ENCODE measurements at regions not wholly inside any gene's neighbourhood (a gene's known extent, or its start where the extent isn't known, plus 50 kb on each side); places are given as distances from the start of the nearest gene placed in this dataset.

- TF ChIP-seq SMAD4 (CRISPR knock-in tag; IDR thresholded peaks at IDR 0.05) = no peak
- no peak for TF ChIP-seq ZNF219 (CRISPR knock-in tag; IDR thresholded peaks at IDR 0.05; ENCODE audit: borderline replicate concordance)
- no peak for TF ChIP-seq NFE2L1 (CRISPR knock-in tag; IDR thresholded peaks at IDR 0.05)
- no peak for TF ChIP-seq FOXK1 (CRISPR knock-in tag; IDR thresholded peaks at IDR 0.05)
- no peak for TF ChIP-seq MAX (CRISPR knock-in tag; IDR thresholded peaks at IDR 0.05)
Measured at GRCh38 chr5:44619875-44620610, 188.7 kb upstream of the MRPS30 start (continued).

DNA sequence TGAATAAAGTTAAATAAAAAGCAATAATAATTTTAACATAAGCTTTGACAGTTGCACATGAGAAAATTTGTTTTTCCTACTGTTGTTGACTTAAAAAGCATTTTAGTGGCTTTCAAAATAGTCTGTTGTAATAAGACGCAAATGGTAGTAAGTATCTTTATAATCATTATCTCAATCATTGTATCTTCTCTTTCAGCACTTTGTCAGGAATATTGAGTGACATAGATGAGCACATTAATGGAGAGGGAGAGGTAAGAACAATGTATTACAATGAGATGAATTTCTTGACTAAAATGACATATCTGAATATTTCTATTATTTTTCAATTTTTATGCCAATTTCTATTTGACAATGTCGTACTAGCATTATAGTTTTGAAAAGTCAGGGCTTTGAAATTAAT is 193.9 kb upstream of the MRPS30 start:
- ChIA-PET POLR2A (no interaction called here), CTCF (interaction anchor here (3.3 kb wide), 1 partner anchor 11 kb away, joined by 10 read pairs; no protein-coding TSS in a partner anchor)
- no peak for ATAC-seq
- H3K4me3 Mint-ChIP-seq = no peak overlapping the region
- no peak for DNase-seq (ENCODE audit: low spot score)
- no peaks in the 10 kb centered on the region for H3K4me1 Mint-ChIP-seq
- H3K9me3 Mint-ChIP-seq = no peaks in the 10 kb centered on the region
- H3K27ac Mint-ChIP-seq = no peak overlapping the region
- H3K36me3 Mint-ChIP-seq = no peaks in the 10 kb centered on the region
- H3K27me3 Mint-ChIP-seq (ENCODE audit: low read depth) = no peaks in the 10 kb centered on the region
- no peak for TF ChIP-seq OVOL2 (CRISPR knock-in tag; IDR thresholded peaks at IDR 0.05; ENCODE audit: borderline replicate concordance)

GRCh38 chr5:44613936-44614335 is 194.8 kb upstream of the MRPS30 start:
- ChIA-PET POLR2A (no interaction called here), CTCF (interaction anchor here (3.3 kb wide), 1 partner anchor 11 kb away, joined by 10 read pairs; no protein-coding TSS in a partner anchor)
- Mint-ChIP-seq H3K4me1 (no peaks in the 10 kb centered on the region), H3K27ac (no peak overlapping the region), H3K36me3 (no peaks in the 10 kb centered on the region), H3K27me3 (ENCODE audit: low read depth) (no peaks in the 10 kb centered on the region), H3K9me3 (no peaks in the 10 kb centered on the region), H3K4me3 (no peak overlapping the region)
- ATAC-seq (no peak), DNase-seq (ENCODE audit: low spot score) (no peak)
- TF ChIP-seq CTCF (IDR thresholded peaks at IDR 0.05) (no peak), NFYB (CRISPR knock-in tag; conservative IDR thresholded peaks at IDR 0.05; ENCODE audit: low read depth) (no peak), ZNF263 (CRISPR knock-in tag; IDR thresholded peaks at IDR 0.05; ENCODE audit: low read depth) (no peak)
- TF ChIP-seq, protein P1, sequence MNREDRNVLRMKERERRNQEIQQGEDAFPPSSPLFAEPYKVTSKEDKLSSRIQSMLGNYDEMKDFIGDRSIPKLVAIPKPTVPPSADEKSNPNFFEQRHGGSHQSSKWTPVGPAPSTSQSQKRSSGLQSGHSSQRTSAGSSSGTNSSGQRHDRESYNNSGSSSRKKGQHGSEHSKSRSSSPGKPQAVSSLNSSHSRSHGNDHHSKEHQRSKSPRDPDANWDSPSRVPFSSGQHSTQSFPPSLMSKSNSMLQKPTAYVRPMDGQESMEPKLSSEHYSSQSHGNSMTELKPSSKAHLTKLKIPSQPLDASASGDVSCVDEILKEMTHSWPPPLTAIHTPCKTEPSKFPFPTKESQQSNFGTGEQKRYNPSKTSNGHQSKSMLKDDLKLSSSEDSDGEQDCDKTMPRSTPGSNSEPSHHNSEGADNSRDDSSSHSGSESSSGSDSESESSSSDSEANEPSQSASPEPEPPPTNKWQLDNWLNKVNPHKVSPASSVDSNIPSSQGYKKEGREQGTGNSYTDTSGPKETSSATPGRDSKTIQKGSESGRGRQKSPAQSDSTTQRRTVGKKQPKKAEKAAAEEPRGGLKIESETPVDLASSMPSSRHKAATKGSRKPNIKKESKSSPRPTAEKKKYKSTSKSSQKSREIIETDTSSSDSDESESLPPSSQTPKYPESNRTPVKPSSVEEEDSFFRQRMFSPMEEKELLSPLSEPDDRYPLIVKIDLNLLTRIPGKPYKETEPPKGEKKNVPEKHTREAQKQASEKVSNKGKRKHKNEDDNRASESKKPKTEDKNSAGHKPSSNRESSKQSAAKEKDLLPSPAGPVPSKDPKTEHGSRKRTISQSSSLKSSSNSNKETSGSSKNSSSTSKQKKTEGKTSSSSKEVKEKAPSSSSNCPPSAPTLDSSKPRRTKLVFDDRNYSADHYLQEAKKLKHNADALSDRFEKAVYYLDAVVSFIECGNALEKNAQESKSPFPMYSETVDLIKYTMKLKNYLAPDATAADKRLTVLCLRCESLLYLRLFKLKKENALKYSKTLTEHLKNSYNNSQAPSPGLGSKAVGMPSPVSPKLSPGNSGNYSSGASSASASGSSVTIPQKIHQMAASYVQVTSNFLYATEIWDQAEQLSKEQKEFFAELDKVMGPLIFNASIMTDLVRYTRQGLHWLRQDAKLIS (CRISPR knock-in tag; IDR thresholded peaks at IDR 0.05; ENCODE audit: borderline replicate concordance) = no peak
- TF ChIP-seq, protein P2, sequence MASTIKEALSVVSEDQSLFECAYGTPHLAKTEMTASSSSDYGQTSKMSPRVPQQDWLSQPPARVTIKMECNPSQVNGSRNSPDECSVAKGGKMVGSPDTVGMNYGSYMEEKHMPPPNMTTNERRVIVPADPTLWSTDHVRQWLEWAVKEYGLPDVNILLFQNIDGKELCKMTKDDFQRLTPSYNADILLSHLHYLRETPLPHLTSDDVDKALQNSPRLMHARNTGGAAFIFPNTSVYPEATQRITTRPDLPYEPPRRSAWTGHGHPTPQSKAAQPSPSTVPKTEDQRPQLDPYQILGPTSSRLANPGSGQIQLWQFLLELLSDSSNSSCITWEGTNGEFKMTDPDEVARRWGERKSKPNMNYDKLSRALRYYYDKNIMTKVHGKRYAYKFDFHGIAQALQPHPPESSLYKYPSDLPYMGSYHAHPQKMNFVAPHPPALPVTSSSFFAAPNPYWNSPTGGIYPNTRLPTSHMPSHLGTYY (CRISPR knock-in tag; IDR thresholded peaks at IDR 0.05) = no peak

DNA sequence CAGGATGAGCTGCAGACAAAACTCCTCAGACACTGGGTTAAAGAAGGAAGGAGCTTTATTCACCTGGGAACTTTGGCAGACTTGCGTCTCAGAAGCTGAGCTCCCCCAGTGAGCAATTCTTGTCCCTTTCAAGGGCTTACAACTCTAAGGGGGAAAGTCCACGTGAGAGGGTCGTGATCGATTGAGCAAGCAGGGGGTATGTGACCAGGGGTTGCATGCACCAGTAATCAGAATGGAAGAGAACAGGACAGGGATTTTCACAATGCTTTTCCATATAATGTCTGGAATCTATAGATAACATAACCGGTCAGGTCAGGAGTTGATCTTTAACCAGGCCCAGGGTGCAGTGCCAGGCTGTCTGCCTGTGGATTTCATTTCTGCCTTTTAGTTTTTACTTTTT is 202.8 kb upstream of the MRPS30 start:
- peaks cover 3% of the 10 kb centered on the region; the same call in 1 of the 2 replicates for H3K4me1 Mint-ChIP-seq
- ChIA-PET POLR2A (no interaction called here), CTCF (no interaction called here)
- peaks cover 28% of the 10 kb centered on the region for H3K9me3 Mint-ChIP-seq
- ATAC-seq (no peak), DNase-seq (ENCODE audit: low spot score) (no peak)
- no peaks in the 10 kb centered on the region for H3K27me3 Mint-ChIP-seq (ENCODE audit: low read depth)
- no peak overlapping the region for H3K27ac Mint-ChIP-seq
- no peaks in the 10 kb centered on the region for H3K36me3 Mint-ChIP-seq
- H3K4me3 Mint-ChIP-seq = no peak overlapping the region
- TF ChIP-seq ZNF512 (CRISPR knock-in tag; IDR thresholded peaks at IDR 0.05; ENCODE audit: borderline replicate concordance) (no peak), ZBTB43 (CRISPR knock-in tag; IDR thresholded peaks at IDR 0.05) (no peak), TEAD4 (CRISPR knock-in tag; IDR thresholded peaks at IDR 0.05) (no peak), NFATC4 (CRISPR knock-in tag; IDR thresholded peaks at IDR 0.05) (no peak)
- TF ChIP-seq, protein P3, sequence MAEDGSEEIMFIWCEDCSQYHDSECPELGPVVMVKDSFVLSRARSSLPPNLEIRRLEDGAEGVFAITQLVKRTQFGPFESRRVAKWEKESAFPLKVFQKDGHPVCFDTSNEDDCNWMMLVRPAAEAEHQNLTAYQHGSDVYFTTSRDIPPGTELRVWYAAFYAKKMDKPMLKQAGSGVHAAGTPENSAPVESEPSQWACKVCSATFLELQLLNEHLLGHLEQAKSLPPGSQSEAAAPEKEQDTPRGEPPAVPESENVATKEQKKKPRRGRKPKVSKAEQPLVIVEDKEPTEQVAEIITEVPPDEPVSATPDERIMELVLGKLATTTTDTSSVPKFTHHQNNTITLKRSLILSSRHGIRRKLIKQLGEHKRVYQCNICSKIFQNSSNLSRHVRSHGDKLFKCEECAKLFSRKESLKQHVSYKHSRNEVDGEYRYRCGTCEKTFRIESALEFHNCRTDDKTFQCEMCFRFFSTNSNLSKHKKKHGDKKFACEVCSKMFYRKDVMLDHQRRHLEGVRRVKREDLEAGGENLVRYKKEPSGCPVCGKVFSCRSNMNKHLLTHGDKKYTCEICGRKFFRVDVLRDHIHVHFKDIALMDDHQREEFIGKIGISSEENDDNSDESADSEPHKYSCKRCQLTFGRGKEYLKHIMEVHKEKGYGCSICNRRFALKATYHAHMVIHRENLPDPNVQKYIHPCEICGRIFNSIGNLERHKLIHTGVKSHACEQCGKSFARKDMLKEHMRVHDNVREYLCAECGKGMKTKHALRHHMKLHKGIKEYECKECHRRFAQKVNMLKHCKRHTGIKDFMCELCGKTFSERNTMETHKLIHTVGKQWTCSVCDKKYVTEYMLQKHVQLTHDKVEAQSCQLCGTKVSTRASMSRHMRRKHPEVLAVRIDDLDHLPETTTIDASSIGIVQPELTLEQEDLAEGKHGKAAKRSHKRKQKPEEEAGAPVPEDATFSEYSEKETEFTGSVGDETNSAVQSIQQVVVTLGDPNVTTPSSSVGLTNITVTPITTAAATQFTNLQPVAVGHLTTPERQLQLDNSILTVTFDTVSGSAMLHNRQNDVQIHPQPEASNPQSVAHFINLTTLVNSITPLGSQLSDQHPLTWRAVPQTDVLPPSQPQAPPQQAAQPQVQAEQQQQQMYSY (CRISPR knock-in tag; IDR thresholded peaks at IDR 0.05) = no peak
